ENCODE measurements at regions not wholly inside any gene's neighbourhood (a gene's known extent, or its start where the extent isn't known, plus 50 kb on each side); places are given as distances from the start of the nearest gene placed in this dataset.

DNA sequence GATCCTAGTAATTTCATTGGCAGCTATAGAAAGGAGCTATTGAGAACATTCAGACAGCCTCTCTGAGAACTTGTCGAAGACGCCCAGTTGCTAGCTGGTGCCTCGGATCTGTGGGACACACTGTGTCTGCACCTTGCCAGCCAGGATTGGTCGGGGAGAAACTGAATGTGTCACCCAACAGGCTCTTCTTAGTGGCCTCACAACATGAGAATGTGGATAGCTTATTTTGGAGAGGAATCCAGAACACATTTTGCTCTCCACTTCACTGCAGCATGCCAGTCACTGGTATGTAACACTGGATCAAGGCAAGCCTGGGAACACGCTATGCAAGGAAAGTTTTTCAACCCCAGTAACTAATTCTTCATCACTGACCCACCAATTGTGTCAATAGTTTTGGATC is 89.5 kb upstream of the TRPC3 start:
- no peak for DNase-seq
- Histone ChIP-seq H3K36me3 (ENCODE audit: control insufficient read depth in 4 of 4, insufficient read depth in 4 of 4, low read length in 3 of 4) (no peaks in the 10 kb centered on the region), H3K9me3 (ENCODE audit: control extremely low read depth in 1 of 5, control insufficient read depth in 4 of 5, insufficient read depth in 2 of 5, low read depth in 1 of 5, low read length in 4 of 5) (no peaks in the 10 kb centered on the region), H3K27me3 (replicated peaks in 2 of 5; ENCODE audit: control insufficient read depth in 4 of 5, insufficient read depth in 5 of 5, low read length in 4 of 5) (no peaks in the 10 kb centered on the region), H3K4me3 (ENCODE audit: control insufficient read depth in 1 of 7, extremely low read depth in 1 of 7, insufficient read depth in 4 of 7, low read depth in 2 of 7, low read length in 6 of 7) (no peak overlapping the region), H3K4me1 (ENCODE audit: control extremely low read depth in 1 of 4, control insufficient read depth in 4 of 4, insufficient read depth in 4 of 4, low read length in 3 of 4) (no peaks in the 10 kb centered on the region), H3K27ac (ENCODE audit: insufficient read depth in 1 of 2, low read depth in 1 of 2, low read length in 2 of 2, poor library complexity in 1 of 2, severe bottlenecking in 2 of 2) (no peak overlapping the region)
- WGBS (ENCODE audit: insufficient coverage) = 100% methylated on average over 4 of the region's 5 CpGs
- POLR2A ChIA-PET = no interaction called here
- CTCF ChIA-PET = no interaction called here

DNA sequence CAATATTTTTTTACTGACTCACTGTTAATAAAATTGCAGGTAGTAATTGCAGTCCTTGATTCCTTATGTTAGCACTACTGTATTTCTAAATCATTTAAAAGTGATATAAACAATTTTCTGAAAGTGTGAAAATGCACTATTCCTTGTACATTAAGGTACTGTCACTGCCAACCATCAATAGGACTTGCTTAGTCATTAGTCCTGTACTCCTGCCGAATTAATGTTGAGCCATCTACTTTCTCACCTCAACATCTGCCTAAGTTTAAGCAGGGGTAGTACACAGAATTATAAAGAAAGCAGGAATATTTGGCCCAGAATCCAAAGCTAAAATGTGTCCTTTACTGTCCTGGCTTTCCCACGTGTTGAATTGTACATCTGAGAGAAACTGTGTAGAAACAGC is 87.0 kb upstream of the TRPC3 start:
- ChIA-PET POLR2A (no interaction called here), CTCF (interaction anchor here (1.1 kb wide), 1 partner anchor 15 kb away, joined by 3 read pairs; no protein-coding TSS in a partner anchor)
- Histone ChIP-seq H3K4me3 (ENCODE audit: control insufficient read depth in 1 of 7, extremely low read depth in 1 of 7, insufficient read depth in 4 of 7, low read depth in 2 of 7, low read length in 6 of 7) (no peak overlapping the region), H3K27me3 (replicated peaks in 2 of 5; ENCODE audit: control insufficient read depth in 4 of 5, insufficient read depth in 5 of 5, low read length in 4 of 5) (no peaks in the 10 kb centered on the region), H3K36me3 (ENCODE audit: control insufficient read depth in 4 of 4, insufficient read depth in 4 of 4, low read length in 3 of 4) (no peaks in the 10 kb centered on the region), H3K27ac (ENCODE audit: insufficient read depth in 1 of 2, low read depth in 1 of 2, low read length in 2 of 2, poor library complexity in 1 of 2, severe bottlenecking in 2 of 2) (no peak overlapping the region), H3K4me1 (ENCODE audit: control extremely low read depth in 1 of 4, control insufficient read depth in 4 of 4, insufficient read depth in 4 of 4, low read length in 3 of 4) (no peaks in the 10 kb centered on the region), H3K9me3 (ENCODE audit: control extremely low read depth in 1 of 5, control insufficient read depth in 4 of 5, insufficient read depth in 2 of 5, low read depth in 1 of 5, low read length in 4 of 5) (no peaks in the 10 kb centered on the region)
- 0% methylated on average over 1 of the region's 2 CpGs for WGBS (ENCODE audit: insufficient coverage)
- DNase-seq = peak; percentile 14 to 67 (median 58)

DNA sequence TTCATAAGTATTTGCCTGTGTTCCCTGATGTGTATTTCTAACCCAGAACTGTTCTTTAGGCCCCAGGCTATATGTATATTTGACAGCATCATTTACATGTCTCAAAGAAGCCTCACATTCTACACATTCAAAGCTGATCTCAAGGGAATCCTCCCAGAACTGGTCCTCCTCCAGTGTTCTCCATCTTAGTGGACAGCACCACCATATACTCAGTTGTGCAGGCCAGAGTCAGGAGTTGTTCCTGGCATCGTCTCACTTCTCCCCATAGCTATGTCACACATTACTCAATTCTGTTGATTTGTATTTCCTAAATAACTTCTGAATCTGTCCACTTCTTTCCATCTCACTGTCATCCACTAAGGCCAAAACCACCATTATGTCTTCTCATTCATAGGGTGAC is 82.8 kb upstream of the TRPC3 start:
- no peak overlapping the region for H3K27ac ChIP-seq (ENCODE audit: insufficient read depth in 1 of 2, low read depth in 1 of 2, low read length in 2 of 2, poor library complexity in 1 of 2, severe bottlenecking in 2 of 2)
- no peak for DNase-seq
- POLR2A ChIA-PET = no interaction called here

DNA sequence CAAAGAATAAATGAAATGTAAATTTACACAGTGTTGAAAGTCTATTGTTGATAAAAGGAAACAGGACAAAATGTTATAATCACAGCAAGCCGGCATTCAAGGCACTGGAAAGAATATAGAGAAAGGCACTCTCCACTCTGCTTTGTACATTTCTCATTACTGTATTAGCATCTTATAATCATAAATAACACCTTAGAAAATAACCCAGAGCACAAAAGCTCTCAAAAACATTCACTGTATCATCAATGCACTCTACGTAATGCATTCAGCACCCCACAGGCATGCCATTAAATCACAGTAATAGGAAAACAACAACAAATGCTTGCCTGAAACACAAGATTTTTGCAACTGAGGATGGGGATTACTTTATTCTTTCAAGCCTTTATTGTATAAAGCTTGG is 75.3 kb upstream of the TRPC3 start:
- no peak overlapping the region for H3K27ac ChIP-seq (ENCODE audit: insufficient read depth in 1 of 2, low read depth in 1 of 2, low read length in 2 of 2, poor library complexity in 1 of 2, severe bottlenecking in 2 of 2)
- ChIA-PET POLR2A (no interaction called here), CTCF (interaction anchor here (1.5 kb wide), 1 partner anchor 17 kb away, joined by 5 read pairs; no protein-coding TSS in a partner anchor)
- DNase-seq = no peak
- H3K27me3 ChIP-seq (replicated peaks in 2 of 5; ENCODE audit: control insufficient read depth in 4 of 5, insufficient read depth in 5 of 5, low read length in 4 of 5) = peaks cover 0 to 4% (median 0%) of the 10 kb centered on the region in 5 experiments
- no peak overlapping the region for H3K4me3 ChIP-seq (ENCODE audit: control insufficient read depth in 1 of 7, extremely low read depth in 1 of 7, insufficient read depth in 4 of 7, low read depth in 2 of 7, low read length in 6 of 7)
- H3K4me1 ChIP-seq (ENCODE audit: control extremely low read depth in 1 of 4, control insufficient read depth in 4 of 4, insufficient read depth in 4 of 4, low read length in 3 of 4) = no peaks in the 10 kb centered on the region
- WGBS (ENCODE audit: insufficient coverage) = 100% methylated on average over 2 of the region's 2 CpGs
- peaks cover 0 to 3% (median 0%) of the 10 kb centered on the region in 5 experiments for H3K9me3 ChIP-seq (ENCODE audit: control extremely low read depth in 1 of 5, control insufficient read depth in 4 of 5, insufficient read depth in 2 of 5, low read depth in 1 of 5, low read length in 4 of 5)
- H3K36me3 ChIP-seq (ENCODE audit: control insufficient read depth in 4 of 4, insufficient read depth in 4 of 4, low read length in 3 of 4) = no peaks in the 10 kb centered on the region

More for the DNA sequence above, 82.8 kb upstream of the TRPC3 start:
- H3K4me1 ChIP-seq (ENCODE audit: control extremely low read depth in 1 of 4, control insufficient read depth in 4 of 4, insufficient read depth in 4 of 4, low read length in 3 of 4) = no peaks in the 10 kb centered on the region
- 100% methylated on average over 1 of the region's 1 CpG for WGBS (ENCODE audit: insufficient coverage)
- H3K4me3 ChIP-seq (ENCODE audit: control insufficient read depth in 1 of 7, extremely low read depth in 1 of 7, insufficient read depth in 4 of 7, low read depth in 2 of 7, low read length in 6 of 7) = no peak overlapping the region
- no peaks in the 10 kb centered on the region for H3K27me3 ChIP-seq (replicated peaks in 2 of 5; ENCODE audit: control insufficient read depth in 4 of 5, insufficient read depth in 5 of 5, low read length in 4 of 5)
- CTCF ChIA-PET = no interaction called here
- H3K9me3 ChIP-seq (ENCODE audit: control extremely low read depth in 1 of 5, control insufficient read depth in 4 of 5, insufficient read depth in 2 of 5, low read depth in 1 of 5, low read length in 4 of 5) = peaks cover 0 to 3% (median 0%) of the 10 kb centered on the region in 5 experiments
- H3K36me3 ChIP-seq (ENCODE audit: control insufficient read depth in 4 of 4, insufficient read depth in 4 of 4, low read length in 3 of 4) = no peaks in the 10 kb centered on the region

DNA sequence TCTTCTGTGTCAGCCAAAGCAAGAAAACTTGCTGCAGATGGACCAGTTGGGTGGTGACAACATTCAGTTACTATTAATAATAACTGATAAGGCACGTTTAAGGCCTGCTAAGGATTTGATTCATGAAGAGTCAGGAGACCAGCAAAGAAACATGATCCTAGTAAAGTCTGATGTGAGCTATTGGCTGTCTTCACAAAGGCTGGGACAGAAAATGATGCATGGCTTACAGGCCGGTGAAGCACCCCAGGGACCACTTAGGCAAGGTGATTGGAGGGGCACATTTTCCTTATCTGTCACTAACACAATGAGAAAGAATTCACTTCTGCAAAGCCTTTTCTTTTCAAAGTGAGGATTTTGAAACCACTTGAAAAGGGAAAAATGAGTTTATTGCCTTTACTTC is 65.4 kb upstream of the TRPC3 start:
- peak in 1 of 3 donors; percentile 2 for DNase-seq
- Histone ChIP-seq H3K36me3 (ENCODE audit: control insufficient read depth in 4 of 4, insufficient read depth in 4 of 4, low read length in 3 of 4) (no peaks in the 10 kb centered on the region), H3K27me3 (replicated peaks in 2 of 5; ENCODE audit: control insufficient read depth in 4 of 5, insufficient read depth in 5 of 5, low read length in 4 of 5) (peaks cover 0 to 2% (median 0%) of the 10 kb centered on the region in 5 experiments), H3K4me3 (ENCODE audit: control insufficient read depth in 1 of 7, extremely low read depth in 1 of 7, insufficient read depth in 4 of 7, low read depth in 2 of 7, low read length in 6 of 7) (no peak overlapping the region), H3K27ac (ENCODE audit: insufficient read depth in 1 of 2, low read depth in 1 of 2, low read length in 2 of 2, poor library complexity in 1 of 2, severe bottlenecking in 2 of 2) (no peak overlapping the region), H3K4me1 (ENCODE audit: control extremely low read depth in 1 of 4, control insufficient read depth in 4 of 4, insufficient read depth in 4 of 4, low read length in 3 of 4) (no peaks in the 10 kb centered on the region), H3K9me3 (ENCODE audit: control extremely low read depth in 1 of 5, control insufficient read depth in 4 of 5, insufficient read depth in 2 of 5, low read depth in 1 of 5, low read length in 4 of 5) (peaks cover 0 to 6% (median 0%) of the 10 kb centered on the region in 5 experiments)
- ChIA-PET CTCF (no interaction called here), POLR2A (no interaction called here)
- WGBS (ENCODE audit: insufficient coverage) = no CpG with 5 or more reads among the region's 2 CpGs

DNA sequence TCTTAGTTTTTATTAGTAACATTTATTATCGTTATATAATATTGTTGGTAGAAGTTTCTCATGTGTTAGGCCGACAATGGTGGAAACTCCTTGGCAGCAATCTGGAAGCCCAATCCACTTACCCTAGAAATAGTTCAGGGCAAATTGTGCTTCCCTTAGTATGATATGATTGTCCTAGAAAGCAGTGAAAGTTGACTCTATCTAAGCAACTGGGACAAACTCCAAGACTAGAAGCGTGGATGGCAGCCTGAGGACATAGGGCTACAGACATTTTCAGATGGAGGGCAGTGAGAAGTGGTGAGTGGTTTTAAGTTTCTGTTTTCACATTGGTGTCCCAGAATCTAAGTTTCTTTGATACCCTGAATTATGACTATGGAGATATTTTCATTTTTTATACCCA is 63.3 kb upstream of the TRPC3 start:
- Histone ChIP-seq H3K9me3 (ENCODE audit: control extremely low read depth in 1 of 5, control insufficient read depth in 4 of 5, insufficient read depth in 2 of 5, low read depth in 1 of 5, low read length in 4 of 5) (peaks cover 0 to 6% (median 0%) of the 10 kb centered on the region in 5 experiments), H3K27ac (ENCODE audit: insufficient read depth in 1 of 2, low read depth in 1 of 2, low read length in 2 of 2, poor library complexity in 1 of 2, severe bottlenecking in 2 of 2) (no peak overlapping the region), H3K4me1 (ENCODE audit: control extremely low read depth in 1 of 4, control insufficient read depth in 4 of 4, insufficient read depth in 4 of 4, low read length in 3 of 4) (no peaks in the 10 kb centered on the region), H3K27me3 (replicated peaks in 2 of 5; ENCODE audit: control insufficient read depth in 4 of 5, insufficient read depth in 5 of 5, low read length in 4 of 5) (peaks cover 0 to 2% (median 0%) of the 10 kb centered on the region in 5 experiments), H3K36me3 (ENCODE audit: control insufficient read depth in 4 of 4, insufficient read depth in 4 of 4, low read length in 3 of 4) (no peaks in the 10 kb centered on the region), H3K4me3 (ENCODE audit: control insufficient read depth in 1 of 7, extremely low read depth in 1 of 7, insufficient read depth in 4 of 7, low read depth in 2 of 7, low read length in 6 of 7) (no peak overlapping the region)
- DNase-seq = no peak
- ChIA-PET POLR2A (no interaction called here), CTCF (no interaction called here)
- 91% methylated on average over 1 of the region's 3 CpGs for WGBS (ENCODE audit: insufficient coverage)

DNA sequence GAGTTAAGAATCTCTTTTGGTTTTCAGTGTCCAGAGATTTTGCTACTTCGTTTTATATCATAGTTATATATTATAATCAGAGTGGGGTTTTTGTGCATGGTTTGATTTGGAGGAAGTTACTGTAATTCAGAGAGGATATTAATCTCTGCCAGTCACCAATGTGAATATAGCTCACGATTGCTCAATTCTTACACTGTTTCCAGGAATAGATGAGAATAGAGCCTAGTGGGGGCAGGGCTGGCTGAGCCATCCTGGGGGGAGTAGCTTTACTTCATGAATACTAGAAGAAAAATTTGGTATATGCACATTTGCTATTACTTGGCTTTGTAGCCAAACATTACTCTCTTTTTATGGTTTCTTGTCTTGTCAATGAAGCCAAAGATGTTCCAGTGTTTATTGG is 60.9 kb upstream of the TRPC3 start:
- Histone ChIP-seq H3K9me3 (ENCODE audit: control extremely low read depth in 1 of 5, control insufficient read depth in 4 of 5, insufficient read depth in 2 of 5, low read depth in 1 of 5, low read length in 4 of 5) (no peaks in the 10 kb centered on the region), H3K4me3 (ENCODE audit: control insufficient read depth in 1 of 7, extremely low read depth in 1 of 7, insufficient read depth in 4 of 7, low read depth in 2 of 7, low read length in 6 of 7) (no peak overlapping the region), H3K27ac (ENCODE audit: insufficient read depth in 1 of 2, low read depth in 1 of 2, low read length in 2 of 2, poor library complexity in 1 of 2, severe bottlenecking in 2 of 2) (no peak overlapping the region), H3K4me1 (ENCODE audit: control extremely low read depth in 1 of 4, control insufficient read depth in 4 of 4, insufficient read depth in 4 of 4, low read length in 3 of 4) (no peaks in the 10 kb centered on the region), H3K27me3 (replicated peaks in 2 of 5; ENCODE audit: control insufficient read depth in 4 of 5, insufficient read depth in 5 of 5, low read length in 4 of 5) (peaks cover 0 to 2% (median 0%) of the 10 kb centered on the region in 5 experiments), H3K36me3 (ENCODE audit: control insufficient read depth in 4 of 4, insufficient read depth in 4 of 4, low read length in 3 of 4) (no peaks in the 10 kb centered on the region)
- 0% methylated on average over 1 of the region's 2 CpGs for WGBS (ENCODE audit: insufficient coverage)
- POLR2A ChIA-PET = no interaction called here
- CTCF ChIA-PET = interaction anchor here (0.9 kb wide), 1 partner anchor 9 kb away, joined by 3 read pairs; no protein-coding TSS in a partner anchor
- DNase-seq = peak in 1 of 3 donors; percentile 1

Measured in common myeloid progenitor, CD34-positive (primary cell).